Lung (tissue), 11 donors: ENCODE measurements at regions not wholly inside any gene's neighbourhood (a gene's known extent, or its start where the extent isn't known, plus 50 kb on each side); places are given as distances from the start of the nearest gene placed in this dataset.

Experiments
- ATAC-seq: fragments of 200-7000 bp; cut with Tn5 transposase; one replicate; pipeline ENCODE4 v1.9.1; 2020; ENCODE audit warnings: moderate number of reproducible peaks; ENCODE audit not compliant: insufficient read depth, low FRiP score
- DNase-seq, 3 donors: peaks; one replicate each; pipeline ENCODE4 v3.0.0-alpha.2; 2013 to 2017
- H3K27ac ChIP-seq, 2 donors: one replicate each; pipeline ENCODE4 v1.5.1; 2013; ENCODE audit warnings: mild to moderate bottlenecking in 2 of 2, moderate library complexity in 2 of 2, control low read depth in 1 of 2, inconsistent platforms in 1 of 2, low read depth in 1 of 2, low read length in 1 of 2
- H3K27me3 ChIP-seq, 3 donors: one replicate each; pipeline ENCODE4 v1.5.1; 2013; ENCODE audit warnings: low read length in 2 of 3; ENCODE audit not compliant: control insufficient read depth in 3 of 3, insufficient read depth in 3 of 3
- H3K36me3 ChIP-seq, 4 donors: one replicate each; pipeline ENCODE4 v1.5.1; 2013; ENCODE audit warnings: low read length in 4 of 4, mild to moderate bottlenecking in 1 of 4, moderate library complexity in 1 of 4; ENCODE audit not compliant: control insufficient read depth in 4 of 4, insufficient read depth in 4 of 4
- H3K4me1 ChIP-seq, 5 donors: one replicate each; pipeline ENCODE4 v1.5.1; 2013; ENCODE audit warnings: low read length in 5 of 5, mild to moderate bottlenecking in 2 of 5, moderate library complexity in 1 of 5; ENCODE audit not compliant: control insufficient read depth in 5 of 5, insufficient read depth in 5 of 5
- H3K4me3 ChIP-seq: one replicate; pipeline ENCODE4 v1.5.1; 2013; ENCODE audit warnings: mild to moderate bottlenecking, control low read depth, moderate library complexity
- H3K9ac ChIP-seq, 2 donors: one replicate each; pipeline ENCODE4 v1.5.1; 2013; ENCODE audit warnings: low read length in 2 of 2, control low read depth in 1 of 2; ENCODE audit not compliant: insufficient read depth in 1 of 2
- H3K9me3 ChIP-seq, 4 donors: one replicate each; pipeline ENCODE4 v1.5.1; 2013; ENCODE audit warnings: low read length in 3 of 4, mild to moderate bottlenecking in 1 of 4, moderate library complexity in 1 of 4; ENCODE audit not compliant: control insufficient read depth in 4 of 4, insufficient read depth in 3 of 4
- WGBS, 2 donors: extraction: QIAGEN DNeasy Blood & Tissue Kit; methylation state at CpG; one replicate each; pipeline ENCODE4 v1.1.7; 2013; 5-methylcytosine and 5-hydroxymethylcytosine counted together
- TF ChIP-seq, protein P1 (sequence below): IDR thresholded peaks from 2 replicates; pipeline ENCODE4 v1.5.1; 2012; ENCODE audit warnings: mild to moderate bottlenecking; ENCODE audit errors: control extremely low read depth, extremely low read depth
- donor health status: control.
- donor health status: control.
- donor health status: Bipolar disorder and iron deficiency.
- donor health status: healthy.
- donor health status: DM: yes; HTN: yes; CAD: no.

DNA sequence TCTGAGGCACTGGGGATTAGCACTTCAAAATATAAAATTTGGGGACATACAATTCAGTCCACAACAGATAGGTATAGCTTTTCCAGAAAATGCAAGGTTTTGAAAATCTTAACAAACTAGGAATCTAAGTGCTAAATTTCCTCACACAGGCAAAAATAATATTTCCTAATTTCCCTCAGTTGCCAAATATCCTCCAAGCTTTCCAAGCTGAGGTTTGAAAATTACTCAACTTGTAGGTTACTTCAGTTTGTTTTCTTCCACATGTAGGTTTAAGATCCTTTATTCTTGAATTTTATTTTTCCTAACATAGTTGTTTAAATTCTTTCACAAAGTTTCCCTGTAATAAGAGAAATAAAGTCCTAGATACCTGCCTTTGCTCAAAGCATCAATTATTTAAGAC is 192.9 kb upstream of the NRXN1 start:
- Histone ChIP-seq H3K36me3 (no peaks in the 10 kb centered on the region), H3K9ac (no peak overlapping the region), H3K4me3 (no peak overlapping the region), H3K27me3 (no peaks in the 10 kb centered on the region), H3K9me3 (no peaks in the 10 kb centered on the region), H3K27ac (no peak overlapping the region), H3K4me1 (no peaks in the 10 kb centered on the region)
- DNase-seq, result no peak
- TF ChIP-seq, protein P1, sequence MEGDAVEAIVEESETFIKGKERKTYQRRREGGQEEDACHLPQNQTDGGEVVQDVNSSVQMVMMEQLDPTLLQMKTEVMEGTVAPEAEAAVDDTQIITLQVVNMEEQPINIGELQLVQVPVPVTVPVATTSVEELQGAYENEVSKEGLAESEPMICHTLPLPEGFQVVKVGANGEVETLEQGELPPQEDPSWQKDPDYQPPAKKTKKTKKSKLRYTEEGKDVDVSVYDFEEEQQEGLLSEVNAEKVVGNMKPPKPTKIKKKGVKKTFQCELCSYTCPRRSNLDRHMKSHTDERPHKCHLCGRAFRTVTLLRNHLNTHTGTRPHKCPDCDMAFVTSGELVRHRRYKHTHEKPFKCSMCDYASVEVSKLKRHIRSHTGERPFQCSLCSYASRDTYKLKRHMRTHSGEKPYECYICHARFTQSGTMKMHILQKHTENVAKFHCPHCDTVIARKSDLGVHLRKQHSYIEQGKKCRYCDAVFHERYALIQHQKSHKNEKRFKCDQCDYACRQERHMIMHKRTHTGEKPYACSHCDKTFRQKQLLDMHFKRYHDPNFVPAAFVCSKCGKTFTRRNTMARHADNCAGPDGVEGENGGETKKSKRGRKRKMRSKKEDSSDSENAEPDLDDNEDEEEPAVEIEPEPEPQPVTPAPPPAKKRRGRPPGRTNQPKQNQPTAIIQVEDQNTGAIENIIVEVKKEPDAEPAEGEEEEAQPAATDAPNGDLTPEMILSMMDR, result no peak
- ATAC-seq, result no peak

DNA sequence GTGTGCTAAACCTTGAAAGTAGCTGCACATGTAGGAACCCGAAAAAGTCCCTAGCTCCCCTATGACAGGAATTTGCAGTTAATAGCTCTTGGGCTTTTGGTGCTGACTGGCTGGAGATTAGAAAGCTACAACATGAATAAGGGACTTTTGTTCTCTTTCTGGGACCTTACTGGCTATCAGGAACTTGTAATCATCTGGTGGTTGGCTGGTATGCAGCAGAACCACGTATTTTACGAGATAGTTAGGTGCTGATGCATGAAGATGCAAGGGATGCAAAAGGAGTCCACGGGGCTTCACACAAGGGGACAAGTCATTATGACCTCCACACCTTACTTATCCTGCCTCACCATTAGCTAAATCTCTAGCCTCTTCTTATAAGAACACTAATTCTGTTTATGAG is 190.2 kb upstream of the NRXN1 start:
- 83 to 93% methylated on average over 4 of the region's 4 CpGs for WGBS, 2 donors
- Histone ChIP-seq H3K27me3 (no peaks in the 10 kb centered on the region), H3K4me1 (no peaks in the 10 kb centered on the region), H3K36me3 (no peaks in the 10 kb centered on the region), H3K4me3 (no peak overlapping the region), H3K9me3 (no peaks in the 10 kb centered on the region), H3K27ac (no peak overlapping the region), H3K9ac (no peak overlapping the region)
- DNase-seq (no peak), ATAC-seq (no peak)
- TF ChIP-seq, protein P1, result no peak

DNA sequence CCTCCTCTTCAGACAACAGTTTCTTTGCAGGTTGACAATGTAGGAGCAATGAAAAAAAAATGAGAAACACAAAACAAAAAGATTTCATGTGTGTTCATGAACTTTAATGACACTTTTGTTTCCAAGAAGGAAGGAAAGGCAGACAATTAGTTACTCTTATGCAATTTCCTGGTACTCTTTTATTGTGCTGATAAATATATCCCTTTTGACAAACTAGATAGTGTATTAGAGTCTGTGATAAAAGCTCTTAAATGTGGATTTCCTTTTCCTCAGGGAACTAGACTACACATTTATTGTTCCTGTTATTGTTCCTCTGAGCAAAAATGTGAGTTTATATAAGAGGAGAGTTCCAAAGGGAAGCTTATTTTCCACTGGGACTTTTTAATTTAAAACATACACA is 188.7 kb upstream of the NRXN1 start:
- Histone ChIP-seq H3K9ac (no peak overlapping the region), H3K27me3 (no peaks in the 10 kb centered on the region), H3K36me3 (no peaks in the 10 kb centered on the region), H3K4me1 (no peaks in the 10 kb centered on the region), H3K27ac (no peak overlapping the region), H3K4me3 (no peak overlapping the region), H3K9me3 (no peaks in the 10 kb centered on the region)
- ATAC-seq (no peak), DNase-seq (peak in 2 of 3 donors; percentile 6 to 17)
- TF ChIP-seq, protein P1, result no peak

DNA sequence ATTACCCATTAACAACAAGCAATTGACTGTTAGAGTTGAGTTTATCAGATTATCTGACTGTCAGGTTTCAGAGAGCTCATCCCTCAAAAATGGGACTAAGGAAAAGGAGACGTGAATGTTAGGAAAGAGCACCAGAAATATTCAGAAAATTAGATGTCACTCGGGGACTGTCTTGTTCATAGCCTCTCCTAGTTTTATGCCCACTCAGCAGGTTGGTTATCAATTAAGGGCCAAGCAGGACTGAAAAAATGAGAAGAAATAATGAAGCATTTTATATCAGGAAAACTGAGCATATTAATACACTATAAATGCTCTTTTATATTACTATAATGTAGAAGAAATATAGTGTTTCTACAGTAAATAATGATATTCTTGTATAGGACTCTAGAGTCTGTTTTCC is 188.1 kb upstream of the NRXN1 start:
- H3K9me3 ChIP-seq, result no peaks in the 10 kb centered on the region
- no peaks in the 10 kb centered on the region for H3K27me3 ChIP-seq
- 79 to 85% methylated on average over 2 of the region's 2 CpGs for WGBS, 2 donors
- no peak overlapping the region for H3K9ac ChIP-seq
- DNase-seq, result no peak
- no peaks in the 10 kb centered on the region for H3K36me3 ChIP-seq
- H3K4me3 ChIP-seq, result no peak overlapping the region
- H3K4me1 ChIP-seq, result no peaks in the 10 kb centered on the region
- TF ChIP-seq, protein P1, result no peak
- no peak overlapping the region for H3K27ac ChIP-seq
- ATAC-seq, result no peak
